K562 (cell line): ENCODE measurements at regions not wholly inside any gene's neighbourhood (a gene's known extent, or its start where the extent isn't known, plus 50 kb on each side); places are given as distances from the start of the nearest gene placed in this dataset.

Experiments used
- RAD21 ChIP-seq, 2 experiments: fragments of 250-450 bp in 1 of 2; fragments of 450-650 bp in 1 of 2; sonication (Bioruptor Pico) in 1 of 2; formaldehyde crosslinking in 1 of 2; IDR thresholded peaks in 1 of 2; conservative IDR thresholded peaks in 1 of 2; 2 replicates each; pipeline versions ENCODE4 v1.4.0 to v1.8.0; 2020 to 2022; ENCODE audit warnings: mild to moderate bottlenecking in 2 of 2, moderate library complexity in 1 of 2
- UBTF ChIP-seq, 2 experiments: IDR thresholded peaks; 2 replicates each; pipeline ENCODE4 v1.6.1; 2012; ENCODE audit warnings: improper control_type of control experiment in 2 of 2, low read depth in 2 of 2, low read length in 2 of 2, borderline replicate concordance in 1 of 2
- ZC3H4 ChIP-seq: sonication (generic); formaldehyde crosslinking; IDR thresholded peaks from 2 replicates; pipeline ENCODE4 v1.9.0; 2021; ENCODE audit warnings: missing genetic modification reagents, borderline replicate concordance
- ZNF133 ChIP-seq: fragments of 250-450 bp; sonication (Bioruptor Pico); IDR thresholded peaks from 2 replicates; pipeline ENCODE4 v1.4.0; 2020; ENCODE audit warnings: mild to moderate bottlenecking
- TF ChIP-seq, protein P1 (sequence below): fragments of 450-650 bp; IDR thresholded peaks from 2 replicates; pipeline ENCODE4 v1.6.1; 2016; ENCODE audit warnings: mild to moderate bottlenecking, moderate library complexity

- TF ChIP-seq, protein P1, sequence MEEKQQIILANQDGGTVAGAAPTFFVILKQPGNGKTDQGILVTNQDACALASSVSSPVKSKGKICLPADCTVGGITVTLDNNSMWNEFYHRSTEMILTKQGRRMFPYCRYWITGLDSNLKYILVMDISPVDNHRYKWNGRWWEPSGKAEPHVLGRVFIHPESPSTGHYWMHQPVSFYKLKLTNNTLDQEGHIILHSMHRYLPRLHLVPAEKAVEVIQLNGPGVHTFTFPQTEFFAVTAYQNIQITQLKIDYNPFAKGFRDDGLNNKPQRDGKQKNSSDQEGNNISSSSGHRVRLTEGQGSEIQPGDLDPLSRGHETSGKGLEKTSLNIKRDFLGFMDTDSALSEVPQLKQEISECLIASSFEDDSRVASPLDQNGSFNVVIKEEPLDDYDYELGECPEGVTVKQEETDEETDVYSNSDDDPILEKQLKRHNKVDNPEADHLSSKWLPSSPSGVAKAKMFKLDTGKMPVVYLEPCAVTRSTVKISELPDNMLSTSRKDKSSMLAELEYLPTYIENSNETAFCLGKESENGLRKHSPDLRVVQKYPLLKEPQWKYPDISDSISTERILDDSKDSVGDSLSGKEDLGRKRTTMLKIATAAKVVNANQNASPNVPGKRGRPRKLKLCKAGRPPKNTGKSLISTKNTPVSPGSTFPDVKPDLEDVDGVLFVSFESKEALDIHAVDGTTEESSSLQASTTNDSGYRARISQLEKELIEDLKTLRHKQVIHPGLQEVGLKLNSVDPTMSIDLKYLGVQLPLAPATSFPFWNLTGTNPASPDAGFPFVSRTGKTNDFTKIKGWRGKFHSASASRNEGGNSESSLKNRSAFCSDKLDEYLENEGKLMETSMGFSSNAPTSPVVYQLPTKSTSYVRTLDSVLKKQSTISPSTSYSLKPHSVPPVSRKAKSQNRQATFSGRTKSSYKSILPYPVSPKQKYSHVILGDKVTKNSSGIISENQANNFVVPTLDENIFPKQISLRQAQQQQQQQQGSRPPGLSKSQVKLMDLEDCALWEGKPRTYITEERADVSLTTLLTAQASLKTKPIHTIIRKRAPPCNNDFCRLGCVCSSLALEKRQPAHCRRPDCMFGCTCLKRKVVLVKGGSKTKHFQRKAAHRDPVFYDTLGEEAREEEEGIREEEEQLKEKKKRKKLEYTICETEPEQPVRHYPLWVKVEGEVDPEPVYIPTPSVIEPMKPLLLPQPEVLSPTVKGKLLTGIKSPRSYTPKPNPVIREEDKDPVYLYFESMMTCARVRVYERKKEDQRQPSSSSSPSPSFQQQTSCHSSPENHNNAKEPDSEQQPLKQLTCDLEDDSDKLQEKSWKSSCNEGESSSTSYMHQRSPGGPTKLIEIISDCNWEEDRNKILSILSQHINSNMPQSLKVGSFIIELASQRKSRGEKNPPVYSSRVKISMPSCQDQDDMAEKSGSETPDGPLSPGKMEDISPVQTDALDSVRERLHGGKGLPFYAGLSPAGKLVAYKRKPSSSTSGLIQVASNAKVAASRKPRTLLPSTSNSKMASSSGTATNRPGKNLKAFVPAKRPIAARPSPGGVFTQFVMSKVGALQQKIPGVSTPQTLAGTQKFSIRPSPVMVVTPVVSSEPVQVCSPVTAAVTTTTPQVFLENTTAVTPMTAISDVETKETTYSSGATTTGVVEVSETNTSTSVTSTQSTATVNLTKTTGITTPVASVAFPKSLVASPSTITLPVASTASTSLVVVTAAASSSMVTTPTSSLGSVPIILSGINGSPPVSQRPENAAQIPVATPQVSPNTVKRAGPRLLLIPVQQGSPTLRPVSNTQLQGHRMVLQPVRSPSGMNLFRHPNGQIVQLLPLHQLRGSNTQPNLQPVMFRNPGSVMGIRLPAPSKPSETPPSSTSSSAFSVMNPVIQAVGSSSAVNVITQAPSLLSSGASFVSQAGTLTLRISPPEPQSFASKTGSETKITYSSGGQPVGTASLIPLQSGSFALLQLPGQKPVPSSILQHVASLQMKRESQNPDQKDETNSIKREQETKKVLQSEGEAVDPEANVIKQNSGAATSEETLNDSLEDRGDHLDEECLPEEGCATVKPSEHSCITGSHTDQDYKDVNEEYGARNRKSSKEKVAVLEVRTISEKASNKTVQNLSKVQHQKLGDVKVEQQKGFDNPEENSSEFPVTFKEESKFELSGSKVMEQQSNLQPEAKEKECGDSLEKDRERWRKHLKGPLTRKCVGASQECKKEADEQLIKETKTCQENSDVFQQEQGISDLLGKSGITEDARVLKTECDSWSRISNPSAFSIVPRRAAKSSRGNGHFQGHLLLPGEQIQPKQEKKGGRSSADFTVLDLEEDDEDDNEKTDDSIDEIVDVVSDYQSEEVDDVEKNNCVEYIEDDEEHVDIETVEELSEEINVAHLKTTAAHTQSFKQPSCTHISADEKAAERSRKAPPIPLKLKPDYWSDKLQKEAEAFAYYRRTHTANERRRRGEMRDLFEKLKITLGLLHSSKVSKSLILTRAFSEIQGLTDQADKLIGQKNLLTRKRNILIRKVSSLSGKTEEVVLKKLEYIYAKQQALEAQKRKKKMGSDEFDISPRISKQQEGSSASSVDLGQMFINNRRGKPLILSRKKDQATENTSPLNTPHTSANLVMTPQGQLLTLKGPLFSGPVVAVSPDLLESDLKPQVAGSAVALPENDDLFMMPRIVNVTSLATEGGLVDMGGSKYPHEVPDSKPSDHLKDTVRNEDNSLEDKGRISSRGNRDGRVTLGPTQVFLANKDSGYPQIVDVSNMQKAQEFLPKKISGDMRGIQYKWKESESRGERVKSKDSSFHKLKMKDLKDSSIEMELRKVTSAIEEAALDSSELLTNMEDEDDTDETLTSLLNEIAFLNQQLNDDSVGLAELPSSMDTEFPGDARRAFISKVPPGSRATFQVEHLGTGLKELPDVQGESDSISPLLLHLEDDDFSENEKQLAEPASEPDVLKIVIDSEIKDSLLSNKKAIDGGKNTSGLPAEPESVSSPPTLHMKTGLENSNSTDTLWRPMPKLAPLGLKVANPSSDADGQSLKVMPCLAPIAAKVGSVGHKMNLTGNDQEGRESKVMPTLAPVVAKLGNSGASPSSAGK: no peak
- TF ChIP-seq RAD21 (CRISPR knock-in tag; conservative IDR thresholded peaks at IDR 0.05 in 1 of 2, IDR thresholded peaks at IDR 0.05 in 1 of 2): no peak
- TF ChIP-seq ZNF133 (CRISPR knock-in tag): no peak
- TF ChIP-seq ZC3H4 (CRISPR knock-in tag): no peak
- no peak for TF ChIP-seq UBTF (IDR thresholded peaks at IDR 0.05; ENCODE audit: borderline replicate concordance in 1 of 2, low read depth in 2 of 2, low read length in 2 of 2)
Measured at GRCh38 chr7:25351761-25352160, 123.5 kb upstream of the NPVF start (continued).
